Left lobe of liver (tissue), 2 donors: ENCODE measurements at regions not wholly inside any gene's neighbourhood (a gene's known extent, or its start where the extent isn't known, plus 50 kb on each side); places are given as distances from the start of the nearest gene placed in this dataset.
"Not testable (repeated sequence)": the region's sequence is repeated elsewhere in the genome, so short reads cannot be mapped to it uniquely, and the experiment has no call there.

Source experiments
- ATAC-seq: fragments of 200-7000 bp; cut with Tn5 transposase; one replicate; pipeline ENCODE4 v1.9.1; 2020; ENCODE audit warnings: mild to moderate bottlenecking, moderate library complexity
- DNase-seq: peaks from one replicate; pipeline ENCODE4 v3.0.0-alpha.2; 2020; ENCODE audit warnings: low spot score
- donor health status: DM: no; HTN: no; CAD: no; lungs with moderate emphysema.
- donor health status: DM: no; HTN: yes; CAD: no.

DNA sequence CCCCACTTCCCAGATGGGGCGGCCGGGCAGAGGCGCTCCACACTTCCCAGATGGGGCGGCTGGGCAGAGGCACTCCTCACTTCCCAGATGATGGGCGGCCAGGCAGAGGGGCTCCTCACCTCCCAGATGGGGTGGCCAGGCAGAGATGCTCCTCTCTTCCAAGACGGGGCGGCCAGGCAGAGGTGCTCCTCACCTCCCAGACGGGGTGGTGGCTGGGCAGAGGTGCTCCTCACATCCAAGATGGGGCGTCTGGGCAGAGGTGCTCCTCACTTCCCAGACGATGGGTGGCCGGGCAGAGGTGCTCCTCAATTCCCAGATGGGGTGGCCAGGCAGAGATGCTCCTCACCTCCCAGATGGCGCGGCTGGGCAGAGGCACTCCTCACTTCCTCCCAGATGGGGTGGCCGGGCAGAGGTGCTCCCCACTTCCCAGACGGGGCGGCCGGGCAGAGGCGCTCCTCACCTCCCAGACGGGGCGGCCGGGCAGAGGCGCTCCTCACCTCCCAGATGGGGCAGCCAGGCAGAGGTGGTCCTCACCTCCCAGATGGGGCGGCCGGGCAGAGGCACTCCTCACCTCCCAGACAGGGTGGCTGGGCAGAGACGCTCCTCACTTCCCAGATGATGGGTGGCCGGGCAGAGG lies 275.2 kb downstream of the LIPI start:
- not testable (repeated sequence) for ATAC-seq, DNase-seq

- not testable (repeated sequence) for ATAC-seq, DNase-seq
These were observed 275.8 kb downstream of the LIPI start for GRCh38 chr21:13934887-13935342.

DNA sequence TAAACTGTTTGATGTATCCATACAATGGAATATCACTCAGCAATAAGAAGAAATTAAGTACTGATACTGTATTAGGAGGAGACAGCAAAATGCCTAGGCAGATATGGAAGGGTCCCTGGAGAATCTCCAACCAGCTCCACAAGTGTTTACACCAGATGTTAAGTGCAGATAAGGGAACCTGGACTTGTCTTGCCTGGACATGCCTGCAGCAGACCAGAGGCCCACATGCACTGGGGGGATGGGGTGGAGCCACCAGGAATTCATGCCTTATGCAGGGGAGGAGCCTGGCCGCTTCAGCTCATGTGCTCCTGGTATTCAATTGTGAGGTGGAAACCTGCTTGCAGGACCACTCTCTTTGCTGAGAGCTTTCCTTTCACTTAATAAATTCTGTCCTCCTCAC lies 287.6 kb downstream of the LIPI start:
- DNase-seq, ATAC-seq: not testable (repeated sequence)

DNA sequence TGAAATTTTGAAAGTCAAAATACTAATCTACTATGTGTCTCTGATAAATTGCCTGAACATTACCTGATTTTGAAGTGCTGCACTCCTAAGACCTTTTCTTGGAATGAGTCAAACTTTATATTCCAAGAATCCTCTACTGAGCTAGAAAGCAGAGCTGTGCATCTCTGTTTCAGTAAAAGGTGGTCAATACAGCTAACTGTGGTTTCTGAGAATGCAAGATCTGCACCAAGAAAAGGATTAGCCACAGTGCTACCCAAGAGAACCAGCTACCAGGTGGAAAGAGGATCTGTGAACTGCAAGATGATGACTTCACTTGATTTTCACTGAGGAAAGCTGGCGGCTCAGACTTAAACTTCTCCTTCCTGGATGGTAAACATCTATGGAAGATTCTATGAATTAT lies 289.3 kb downstream of the LIPI start:
- not testable (repeated sequence) for DNase-seq, ATAC-seq

- DNase-seq, ATAC-seq: not testable (repeated sequence)
These were observed 297.8 kb downstream of the POTED start for GRCh38 chr21:13907385-13907784.

DNA sequence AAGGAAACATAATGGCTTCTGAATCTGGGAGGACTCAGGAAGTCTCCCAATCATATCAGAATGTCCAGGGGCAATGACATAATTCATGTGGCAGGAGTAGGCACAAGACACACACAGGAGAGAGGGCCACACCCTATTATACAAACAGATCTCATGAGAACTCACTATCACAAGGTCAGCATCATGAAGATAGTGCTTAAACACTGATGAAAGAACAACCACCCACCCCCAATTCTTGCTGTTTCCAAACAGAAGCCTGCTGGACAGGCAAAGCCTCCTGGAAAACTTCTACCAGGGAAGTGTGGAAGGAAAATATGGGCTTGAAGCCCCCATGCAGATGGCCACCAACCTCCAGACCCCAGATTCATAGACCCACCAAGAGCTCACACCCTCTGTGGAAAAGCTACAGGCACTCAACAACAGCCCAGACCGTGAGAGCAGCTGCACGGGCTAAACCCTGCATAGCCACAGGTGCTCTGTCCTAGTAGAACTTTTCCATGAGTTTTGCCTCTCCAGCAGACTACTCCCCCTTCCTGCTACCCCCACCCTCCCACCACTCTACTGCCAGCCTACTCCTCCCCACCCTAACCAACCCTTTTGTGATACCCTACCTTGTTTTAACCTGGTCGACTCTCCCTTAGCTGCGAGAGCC lies 287.1 kb downstream of the POTED start:
- DNase-seq, ATAC-seq: not testable (repeated sequence)

- not testable (repeated sequence) for DNase-seq, ATAC-seq
These were observed 284.0 kb downstream of the POTED start for GRCh38 chr21:13893617-13894016.

- not testable (repeated sequence) for DNase-seq, ATAC-seq
These were observed 283.4 kb downstream of the POTED start for GRCh38 chr21:13893025-13893424.

- not testable (repeated sequence) for DNase-seq, ATAC-seq
These were observed 282.7 kb downstream of the POTED start for GRCh38 chr21:13892146-13892751.

- not testable (repeated sequence) for DNase-seq, ATAC-seq
These were observed 279.6 kb downstream of the POTED start for GRCh38 chr21:13889176-13889575.

DNA sequence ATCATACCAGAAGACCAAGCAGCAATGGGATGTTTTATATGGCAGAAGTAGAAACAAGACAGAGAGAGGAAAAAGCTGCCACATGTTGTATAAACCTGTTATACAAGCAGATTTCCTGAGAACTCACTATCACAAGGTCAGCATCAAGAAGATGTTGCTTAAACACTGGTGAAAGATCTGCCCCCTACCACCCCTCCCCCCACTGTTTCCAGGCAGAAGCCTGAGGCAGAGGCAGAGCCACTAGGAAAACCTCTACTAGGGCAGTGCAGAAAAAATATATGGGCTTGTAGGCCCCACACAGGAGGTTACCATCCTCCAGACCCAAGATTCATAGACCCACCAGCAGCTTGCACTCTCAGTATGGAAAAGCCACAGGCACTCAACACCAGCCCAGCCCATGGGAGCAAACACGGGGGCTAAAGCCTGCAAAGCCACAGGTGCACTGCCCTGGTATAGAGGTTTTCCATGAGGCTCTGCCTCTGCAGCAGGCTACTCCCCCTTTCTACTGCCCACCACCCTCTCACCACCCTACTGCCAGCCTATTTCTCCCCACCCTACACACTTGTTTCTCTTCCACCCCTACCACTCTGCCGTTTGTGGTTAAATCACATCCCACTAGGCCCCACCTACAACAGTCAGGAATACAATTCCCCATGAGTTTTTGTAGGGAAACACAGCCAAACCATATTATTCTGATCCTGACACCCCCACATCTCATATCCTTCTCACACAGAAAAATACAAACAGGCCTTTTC lies 274.2 kb downstream of the POTED start:
- not testable (repeated sequence) for ATAC-seq

DNA sequence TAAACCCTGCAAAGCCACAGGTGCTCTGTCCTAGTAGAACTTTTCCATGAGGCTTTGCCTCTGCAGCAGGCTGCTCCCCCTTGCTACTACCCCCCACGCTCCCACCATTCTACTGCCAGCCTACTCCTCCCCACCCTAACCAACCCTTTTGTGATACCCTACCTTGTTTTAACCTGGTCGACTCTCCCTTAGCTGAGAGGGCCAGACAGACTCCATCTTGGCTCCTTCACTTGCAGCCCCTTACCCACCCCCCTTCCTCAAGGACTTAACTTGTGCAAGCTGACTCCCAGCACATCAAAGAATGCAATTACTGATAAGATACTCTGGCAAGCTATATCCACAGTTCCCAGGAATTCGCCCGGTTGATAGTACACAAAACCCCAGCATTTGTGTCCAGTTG lies 267.9 kb downstream of the POTED start:
- not testable (repeated sequence) for DNase-seq, ATAC-seq

More for the DNA sequence above, 274.2 kb downstream of the POTED start:
- not testable (repeated sequence) for DNase-seq

- not testable (repeated sequence) for ATAC-seq, DNase-seq
These were observed 267.4 kb downstream of the POTED start for GRCh38 chr21:13876999-13877398.

- not testable (repeated sequence) for DNase-seq, ATAC-seq
These were observed 264.4 kb downstream of the POTED start for GRCh38 chr21:13874001-13874400.

- no peak for ATAC-seq
- no peak for DNase-seq
These were observed 245.1 kb downstream of the POTED start for GRCh38 chr21:13854638-13855037.

GRCh38 chr21:13850808-13851207 lies 241.2 kb downstream of the POTED start:
- ATAC-seq, DNase-seq: not testable (repeated sequence)

DNA sequence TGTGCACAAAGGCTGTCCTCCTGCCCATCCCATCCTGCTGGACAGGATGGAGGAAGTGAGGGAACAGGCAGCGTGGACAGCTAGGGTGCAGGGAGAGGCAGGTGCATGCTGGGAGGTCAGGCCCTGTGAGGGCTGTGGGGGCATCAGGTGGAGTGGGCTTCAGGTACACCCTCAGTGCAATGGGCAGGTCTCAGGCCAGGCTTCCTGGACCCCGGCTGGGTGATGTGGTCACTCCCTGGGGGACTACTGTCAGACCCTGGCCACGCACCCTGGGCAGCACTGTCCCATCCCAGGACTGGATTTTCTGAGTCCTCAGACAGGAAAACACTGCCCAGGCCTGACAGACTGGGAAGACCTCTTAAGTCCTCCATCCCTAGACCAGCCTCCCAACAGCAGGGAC lies 239.9 kb downstream of the POTED start:
- DNase-seq, ATAC-seq: not testable (repeated sequence)

DNA sequence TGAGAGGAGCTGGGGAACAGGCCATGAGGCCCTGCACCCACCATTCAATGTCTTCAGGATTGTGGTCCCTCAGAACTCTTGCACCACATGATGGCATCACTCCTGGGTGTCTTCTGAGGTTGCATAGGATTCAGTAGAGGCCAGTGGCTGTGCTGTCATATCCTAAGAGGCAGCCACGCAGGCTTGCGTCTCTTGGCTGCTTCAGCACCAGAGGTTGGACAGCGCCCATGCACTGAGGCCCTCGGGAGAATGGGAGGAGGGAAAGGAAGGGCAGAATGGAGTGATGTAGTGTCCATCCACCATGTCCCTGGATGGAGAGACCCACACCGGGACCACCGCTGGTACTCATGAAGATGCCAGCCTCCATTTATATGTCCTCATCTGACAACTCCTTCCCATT lies 237.1 kb downstream of the POTED start:
- ATAC-seq, DNase-seq: not testable (repeated sequence)

GRCh38 chr21:13844574-13844973 lies 235.0 kb downstream of the POTED start:
- not testable (repeated sequence) for ATAC-seq, DNase-seq

DNA sequence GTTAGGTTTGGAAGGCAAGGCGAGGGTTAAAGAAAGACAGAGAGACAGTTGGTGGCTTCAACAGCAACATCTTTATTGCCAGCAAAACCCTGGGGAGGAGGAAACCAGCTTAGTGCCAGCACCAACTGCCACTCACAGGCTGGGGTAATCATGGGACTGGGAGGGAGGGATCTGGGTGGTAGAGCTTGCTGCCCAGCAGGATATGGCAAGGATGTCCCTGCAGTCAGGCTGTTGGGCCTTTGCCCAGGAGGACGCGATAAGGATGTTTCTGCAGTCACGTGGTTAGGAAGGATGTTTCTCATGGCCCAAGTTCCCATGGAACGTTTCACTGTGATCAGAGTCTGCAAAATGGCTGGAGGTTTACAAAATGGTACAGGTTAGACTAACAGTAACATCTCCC lies 233.5 kb downstream of the POTED start:
- DNase-seq, ATAC-seq: not testable (repeated sequence)

GRCh38 chr21:13827666-13828065 lies 218.1 kb downstream of the POTED start:
- ATAC-seq, result not testable (repeated sequence)

More at GRCh38 chr21:13827666-13828065, 218.1 kb downstream of the POTED start:
- not testable (repeated sequence) for DNase-seq
